ENCODE measurements at regions not wholly inside any gene's neighbourhood (a gene's known extent, or its start where the extent isn't known, plus 50 kb on each side); places are given as distances from the start of the nearest gene placed in this dataset.

DNA sequence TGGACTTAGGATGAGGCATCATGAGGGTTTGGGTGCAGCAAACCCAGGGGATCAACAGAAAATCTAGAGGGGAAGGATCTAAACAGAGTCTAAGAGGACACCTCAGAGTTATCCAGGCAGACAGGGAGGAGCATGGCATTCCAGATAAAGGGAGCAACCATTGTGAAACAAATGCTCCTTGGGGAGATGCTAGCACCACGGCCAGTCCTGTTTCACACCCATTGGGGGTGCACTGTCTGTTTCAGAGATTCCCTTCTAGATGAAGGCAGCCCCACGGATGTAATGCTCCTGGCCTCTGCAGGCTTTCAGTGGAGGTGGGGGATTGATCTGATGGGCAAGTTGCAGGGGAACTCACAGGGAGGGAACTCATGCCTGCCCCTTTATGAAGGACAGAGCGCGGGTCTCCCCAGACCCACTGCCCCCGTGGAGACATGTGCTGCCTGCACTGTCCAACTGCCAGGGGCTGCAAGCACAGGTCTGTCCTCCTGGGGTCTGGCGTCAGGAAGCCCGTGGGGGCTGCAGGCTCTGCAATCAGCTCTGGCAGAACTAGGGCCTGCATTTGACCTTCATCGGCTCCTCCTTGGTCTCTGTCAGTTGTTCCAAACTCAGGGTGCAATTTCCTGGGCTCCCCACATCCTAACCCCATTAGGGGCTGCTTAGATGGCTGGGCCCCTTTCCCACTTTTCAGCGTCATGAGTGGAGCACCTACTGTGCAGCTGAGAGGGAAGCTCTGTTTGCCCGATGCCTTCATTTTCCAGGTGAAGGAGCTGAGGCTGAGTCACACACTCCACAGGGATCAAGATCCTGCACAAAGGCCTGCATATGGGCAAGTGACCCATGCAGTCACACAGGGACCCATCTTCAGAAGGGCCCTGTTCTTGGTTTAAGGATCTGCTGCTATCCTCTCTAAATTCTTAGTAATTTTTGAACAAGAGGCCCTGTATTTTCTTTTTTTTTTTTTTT lies 163.4 kb downstream of the ARL4C start:
- no peak for DNase-seq (ENCODE audit: low read depth, low spot score)
- H3K4me2 ChIP-seq (ENCODE audit: control insufficient read depth, extremely low read depth, insufficient read depth, low read depth, low read length): no peak overlapping the region
- peak; percentile 43 for FAIRE-seq
- TF ChIP-seq, protein P1, sequence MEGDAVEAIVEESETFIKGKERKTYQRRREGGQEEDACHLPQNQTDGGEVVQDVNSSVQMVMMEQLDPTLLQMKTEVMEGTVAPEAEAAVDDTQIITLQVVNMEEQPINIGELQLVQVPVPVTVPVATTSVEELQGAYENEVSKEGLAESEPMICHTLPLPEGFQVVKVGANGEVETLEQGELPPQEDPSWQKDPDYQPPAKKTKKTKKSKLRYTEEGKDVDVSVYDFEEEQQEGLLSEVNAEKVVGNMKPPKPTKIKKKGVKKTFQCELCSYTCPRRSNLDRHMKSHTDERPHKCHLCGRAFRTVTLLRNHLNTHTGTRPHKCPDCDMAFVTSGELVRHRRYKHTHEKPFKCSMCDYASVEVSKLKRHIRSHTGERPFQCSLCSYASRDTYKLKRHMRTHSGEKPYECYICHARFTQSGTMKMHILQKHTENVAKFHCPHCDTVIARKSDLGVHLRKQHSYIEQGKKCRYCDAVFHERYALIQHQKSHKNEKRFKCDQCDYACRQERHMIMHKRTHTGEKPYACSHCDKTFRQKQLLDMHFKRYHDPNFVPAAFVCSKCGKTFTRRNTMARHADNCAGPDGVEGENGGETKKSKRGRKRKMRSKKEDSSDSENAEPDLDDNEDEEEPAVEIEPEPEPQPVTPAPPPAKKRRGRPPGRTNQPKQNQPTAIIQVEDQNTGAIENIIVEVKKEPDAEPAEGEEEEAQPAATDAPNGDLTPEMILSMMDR (optimal IDR thresholded peaks at IDR 0.05 in 1 of 3, IDR thresholded peaks at IDR 0.05 in 1 of 3, conservative IDR thresholded peaks at IDR 0.05 in 1 of 3; ENCODE audit: extremely low read depth in 1 of 3, insufficient read depth in 2 of 3, low read length in 3 of 3): no peak
- no peak for TF ChIP-seq EZH2 (IDR thresholded peaks at IDR 0.05; ENCODE audit: low read length)
- H2AFZ ChIP-seq (ENCODE audit: control insufficient read depth, low read length): no peak overlapping the region
- H3K9me3 ChIP-seq (ENCODE audit: control insufficient read depth, low read depth, low read length): no peaks in the 10 kb centered on the region
- peak overlapping the region; percentile 40 for H3K27ac ChIP-seq (ENCODE audit: control insufficient read depth, insufficient read depth, low read length)
- no peaks in the 10 kb centered on the region for H3K36me3 ChIP-seq (ENCODE audit: control insufficient read depth in 2 of 2, extremely low read depth in 1 of 2, insufficient read depth in 2 of 2, low read length in 2 of 2)
- H3K4me3 ChIP-seq (ENCODE audit: control insufficient read depth in 2 of 3, extremely low read depth in 1 of 3, insufficient read depth in 2 of 3, low read depth in 1 of 3, low read length in 3 of 3): no peak overlapping the region
- no peaks in the 10 kb centered on the region for H4K20me1 ChIP-seq (ENCODE audit: control insufficient read depth, extremely low read depth, insufficient read depth, low read length)
- dilution Hi-C loops (cut with MboI; ENCODE audit: extremely low pct_ligation_motif_present, low sequenced_read_pairs): no loop called here
- H3K9me1 ChIP-seq (ENCODE audit: control insufficient read depth, extremely low read depth, insufficient read depth, low read length): no peaks in the 10 kb centered on the region
- H3K4me1 ChIP-seq (ENCODE audit: control insufficient read depth, extremely low read depth, insufficient read depth, low read length): peaks cover 19% of the 10 kb centered on the region
- no peaks in the 10 kb centered on the region for H3K27me3 ChIP-seq (ENCODE audit: control insufficient read depth, extremely low read depth, insufficient read depth, low read length)
- no peak overlapping the region for H3K9ac ChIP-seq (ENCODE audit: control insufficient read depth, extremely low read depth, insufficient read depth, low read length)
- no peaks in the 10 kb centered on the region for H3K79me2 ChIP-seq (ENCODE audit: control insufficient read depth, insufficient read depth, low read length)

DNA sequence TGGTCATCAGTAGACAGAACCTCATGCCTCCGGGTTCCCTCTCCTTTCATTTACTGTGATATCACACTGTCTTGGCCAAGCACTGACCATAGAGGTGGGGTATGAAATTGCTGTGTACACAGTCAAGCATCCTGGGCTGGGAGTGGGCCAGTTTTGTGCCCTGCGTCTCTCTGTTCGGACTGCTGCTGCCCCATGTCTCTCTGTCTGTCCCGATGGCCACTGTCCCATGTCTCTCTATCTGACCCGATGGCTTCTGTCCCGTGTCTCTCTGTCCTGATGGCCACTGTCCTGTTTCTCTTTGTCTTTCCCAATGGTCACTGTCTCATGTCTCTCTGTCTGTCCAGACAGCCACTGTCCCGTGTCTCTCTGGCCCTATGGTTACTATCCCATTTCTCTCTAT lies 164.9 kb downstream of the ARL4C start:
- H3K9me1 ChIP-seq (ENCODE audit: control insufficient read depth, extremely low read depth, insufficient read depth, low read length): no peaks in the 10 kb centered on the region
- dilution Hi-C loops (cut with MboI; ENCODE audit: extremely low pct_ligation_motif_present, low sequenced_read_pairs): no loop called here
- FAIRE-seq: no peak

More for the DNA sequence above, 164.9 kb downstream of the ARL4C start:
- no peak overlapping the region for H3K4me2 ChIP-seq (ENCODE audit: control insufficient read depth, extremely low read depth, insufficient read depth, low read depth, low read length)
- DNase-seq (ENCODE audit: low read depth, low spot score): no peak
- H4K20me1 ChIP-seq (ENCODE audit: control insufficient read depth, extremely low read depth, insufficient read depth, low read length): no peaks in the 10 kb centered on the region
- no peak overlapping the region for H3K9ac ChIP-seq (ENCODE audit: control insufficient read depth, extremely low read depth, insufficient read depth, low read length)
- no peaks in the 10 kb centered on the region for H3K36me3 ChIP-seq (ENCODE audit: control insufficient read depth in 2 of 2, extremely low read depth in 1 of 2, insufficient read depth in 2 of 2, low read length in 2 of 2)
- TF ChIP-seq EZH2 (IDR thresholded peaks at IDR 0.05; ENCODE audit: low read length): no peak
- H3K4me1 ChIP-seq (ENCODE audit: control insufficient read depth, extremely low read depth, insufficient read depth, low read length): peaks cover 19% of the 10 kb centered on the region
- no peaks in the 10 kb centered on the region for H3K79me2 ChIP-seq (ENCODE audit: control insufficient read depth, insufficient read depth, low read length)
- H2AFZ ChIP-seq (ENCODE audit: control insufficient read depth, low read length): no peak overlapping the region
- no peak overlapping the region for H3K4me3 ChIP-seq (ENCODE audit: control insufficient read depth in 2 of 3, extremely low read depth in 1 of 3, insufficient read depth in 2 of 3, low read depth in 1 of 3, low read length in 3 of 3)
- H3K9me3 ChIP-seq (ENCODE audit: control insufficient read depth, low read depth, low read length): no peaks in the 10 kb centered on the region
- H3K27ac ChIP-seq (ENCODE audit: control insufficient read depth, insufficient read depth, low read length): no peak overlapping the region
- no peaks in the 10 kb centered on the region for H3K27me3 ChIP-seq (ENCODE audit: control insufficient read depth, extremely low read depth, insufficient read depth, low read length)

Data from keratinocyte (primary cell).